ENCODE measurements at regions not wholly inside any gene's neighbourhood (a gene's known extent, or its start where the extent isn't known, plus 50 kb on each side); places are given as distances from the start of the nearest gene placed in this dataset.

DNA sequence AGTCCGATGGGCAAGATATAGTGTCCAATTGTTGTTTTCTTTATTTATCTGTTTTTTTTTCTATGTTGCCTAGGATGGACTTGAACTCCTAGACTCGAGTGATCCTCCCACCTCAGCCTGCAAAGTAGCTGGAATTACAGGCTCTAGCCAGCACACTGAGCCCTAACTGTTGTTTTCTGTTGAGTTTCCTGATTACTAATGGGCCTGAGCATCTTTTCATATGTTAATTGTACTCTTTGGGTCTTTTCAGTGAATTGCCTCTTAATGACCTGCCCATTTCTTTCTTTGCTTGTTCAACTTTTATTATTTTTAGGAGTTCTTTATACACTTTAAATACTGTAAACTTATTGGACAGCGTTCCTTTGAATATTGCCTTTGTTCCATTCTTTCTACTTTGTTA lies 213.0 kb downstream of the HS3ST3B1 start:
- H3K9me3 ChIP-seq (replicated peaks; ENCODE audit: control insufficient read depth, insufficient read depth, low read depth, low read length) = no peaks in the 10 kb centered on the region
- no peaks in the 10 kb centered on the region for H3K27me3 ChIP-seq (ENCODE audit: control insufficient read depth in 2 of 2, insufficient read depth in 2 of 2, low read length in 2 of 2)
- no peaks in the 10 kb centered on the region for H3K4me1 ChIP-seq (replicated peaks in 1 of 2; ENCODE audit: control insufficient read depth in 2 of 2, insufficient read depth in 2 of 2, low read length in 2 of 2)
- in situ Hi-C loops (cut with MboI) (no loop called here), intact Hi-C loops (cut with micrococcal nuclease) (no loop called here)
- no peak overlapping the region for H3K4me3 ChIP-seq
- H4K20me1 ChIP-seq (replicated peaks; ENCODE audit: control insufficient read depth, insufficient read depth, low read length) = no peaks in the 10 kb centered on the region
- no peaks in the 10 kb centered on the region for H3K79me2 ChIP-seq (ENCODE audit: control insufficient read depth, insufficient read depth, low read length)
- H3K27ac ChIP-seq (ENCODE audit: extremely low read depth, low read depth, low read length) = no peak overlapping the region
- no peaks in the 10 kb centered on the region for H3K9me1 ChIP-seq (ENCODE audit: control insufficient read depth, insufficient read depth, low read length)
- TF ChIP-seq NFRKB (IDR thresholded peaks at IDR 0.05; ENCODE audit: low read depth) (no peak), BCOR (IDR thresholded peaks at IDR 0.05) (no peak), ZC3H11A (IDR thresholded peaks at IDR 0.05; ENCODE audit: low read depth, low read length) (no peak), SAP30 (IDR thresholded peaks at IDR 0.05; ENCODE audit: borderline replicate concordance, insufficient read depth, low read depth, low read length, poor library complexity, severe bottlenecking) (no peak), EP300 (IDR thresholded peaks at IDR 0.05; ENCODE audit: low read length) (no peak), CHD2 (IDR thresholded peaks at IDR 0.05; ENCODE audit: low read depth, low read length) (no peak), MAFF (IDR thresholded peaks at IDR 0.05; ENCODE audit: low read length) (no peak), YBX1 (IDR thresholded peaks at IDR 0.05) (no peak), ASH1L (IDR thresholded peaks at IDR 0.05; ENCODE audit: borderline replicate concordance, low read depth, partially characterized antibody) (no peak), CREM (IDR thresholded peaks at IDR 0.05; ENCODE audit: low read depth) (no peak)
- TF ChIP-seq, protein P1, sequence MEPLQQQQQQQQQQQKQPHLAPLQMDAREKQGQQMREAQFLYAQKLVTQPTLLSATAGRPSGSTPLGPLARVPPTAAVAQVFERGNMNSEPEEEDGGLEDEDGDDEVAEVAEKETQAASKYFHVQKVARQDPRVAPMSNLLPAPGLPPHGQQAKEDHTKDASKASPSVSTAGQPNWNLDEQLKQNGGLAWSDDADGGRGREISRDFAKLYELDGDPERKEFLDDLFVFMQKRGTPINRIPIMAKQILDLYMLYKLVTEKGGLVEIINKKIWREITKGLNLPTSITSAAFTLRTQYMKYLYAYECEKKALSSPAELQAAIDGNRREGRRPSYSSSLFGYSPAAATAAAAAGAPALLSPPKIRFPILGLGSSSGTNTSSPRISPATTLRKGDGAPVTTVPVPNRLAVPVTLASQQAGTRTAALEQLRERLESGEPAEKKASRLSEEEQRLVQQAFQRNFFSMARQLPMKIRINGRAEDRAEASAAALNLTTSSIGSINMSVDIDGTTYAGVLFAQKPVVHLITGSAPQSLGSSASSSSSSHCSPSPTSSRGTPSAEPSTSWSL (CRISPR knock-in tag; IDR thresholded peaks at IDR 0.05; ENCODE audit: borderline replicate concordance) = no peak
- TF ChIP-seq, protein P2, sequence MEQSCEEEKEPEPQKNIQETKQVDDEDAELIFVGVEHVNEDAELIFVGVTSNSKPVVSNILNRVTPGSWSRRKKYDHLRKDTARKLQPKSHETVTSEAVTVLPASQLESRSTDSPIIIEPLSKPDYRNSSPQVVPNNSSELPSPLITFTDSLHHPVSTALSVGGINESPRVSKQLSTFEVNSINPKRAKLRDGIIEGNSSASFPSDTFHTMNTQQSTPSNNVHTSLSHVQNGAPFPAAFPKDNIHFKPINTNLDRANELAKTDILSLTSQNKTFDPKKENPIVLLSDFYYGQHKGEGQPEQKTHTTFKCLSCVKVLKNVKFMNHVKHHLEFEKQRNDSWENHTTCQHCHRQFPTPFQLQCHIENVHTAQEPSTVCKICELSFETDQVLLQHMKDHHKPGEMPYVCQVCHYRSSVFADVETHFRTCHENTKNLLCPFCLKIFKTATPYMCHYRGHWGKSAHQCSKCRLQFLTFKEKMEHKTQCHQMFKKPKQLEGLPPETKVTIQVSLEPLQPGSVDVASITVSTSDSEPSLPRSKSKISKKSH (CRISPR knock-in tag; IDR thresholded peaks at IDR 0.05) = no peak
- CTCF ChIA-PET (ENCODE audit: low intra/inter-chr PET ratio) = no interaction called here
- no peaks in the 10 kb centered on the region for H3K36me3 ChIP-seq (ENCODE audit: control insufficient read depth, insufficient read depth, low read length)
- no peak overlapping the region for H3K4me2 ChIP-seq (ENCODE audit: insufficient read depth, low read length)
- no peak overlapping the region for H2AFZ ChIP-seq (ENCODE audit: low read depth, low read length)
- FAIRE-seq = no peak
- WGBS (ENCODE audit: insufficient coverage, low coverage, missing lambda C conversion rate) = 0% methylated on average over 3 of the region's 3 CpGs
- ATAC-seq = no peak
- DNase-seq (ENCODE audit: extremely low read depth in 1 of 4, low spot score in 3 of 4) = no peak
- no TSS peak for BruUV-seq (replicated peaks)
- POLR2A ChIA-PET = no interaction called here
- H3K9ac ChIP-seq (ENCODE audit: insufficient read depth in 1 of 2, low read depth in 2 of 2, low read length in 2 of 2) = no peak overlapping the region
